HepG2 (cell line): ENCODE measurements at regions not wholly inside any gene's neighbourhood (a gene's known extent, or its start where the extent isn't known, plus 50 kb on each side); places are given as distances from the start of the nearest gene placed in this dataset.

ENCODE experiments used
- ATF7-NPFF ChIP-seq: sonication (generic); formaldehyde crosslinking; IDR thresholded peaks from 2 replicates; pipeline ENCODE4 v1.8.1; 2023; ENCODE audit warnings: mild to moderate bottlenecking, low read depth, missing genetic modification reagents, moderate library complexity
- BORCS8-MEF2B ChIP-seq: sonication (generic); formaldehyde crosslinking; IDR thresholded peaks from 2 replicates; pipeline ENCODE4 v1.8.0; 2022; ENCODE audit warnings: mild to moderate bottlenecking, missing genetic modification reagents
- CENPT ChIP-seq: sonication (generic); formaldehyde crosslinking; IDR thresholded peaks from 2 replicates; pipeline ENCODE4 v1.8.0; 2022; ENCODE audit warnings: low read depth, mild to moderate bottlenecking, moderate library complexity, missing genetic modification reagents
- GPN1 ChIP-seq: sonication (generic); formaldehyde crosslinking; IDR thresholded peaks from 2 replicates; pipeline ENCODE4 v1.5.1; 2020; ENCODE audit warnings: missing genetic modification reagents, borderline replicate concordance
- HES4 ChIP-seq: sonication (generic); formaldehyde crosslinking; IDR thresholded peaks from 2 replicates; pipeline ENCODE4 v1.9.0; 2021; ENCODE audit warnings: mild to moderate bottlenecking, missing genetic modification reagents, borderline replicate concordance
- KAT2B ChIP-seq: fragments of 150-350 bp; IDR thresholded peaks from 2 replicates; pipeline ENCODE4 v1.6.1; 2014; ENCODE audit warnings: low read depth, low read length, borderline replicate concordance
- LCORL ChIP-seq, 2 experiments: fragments of 450-650 bp in 1 of 2; sonication (generic) in 1 of 2; formaldehyde crosslinking in 1 of 2; IDR thresholded peaks; 2 replicates each; pipeline versions ENCODE4 v1.5.0 to v1.6.1; 2017 to 2020; ENCODE audit warnings: antibody characterized with exemption in 1 of 2, missing genetic modification reagents in 1 of 2
- PCBP2 ChIP-seq: fragments of 200-400 bp; formaldehyde crosslinking; optimal IDR thresholded peaks from 2 replicates; pipeline ENCODE3; 2018; ENCODE audit warnings: low read length, low read depth; ENCODE audit not compliant: poor library complexity, severe bottlenecking
- PITX1 ChIP-seq: sonication (generic); formaldehyde crosslinking; IDR thresholded peaks from 2 replicates; pipeline ENCODE4 v1.5.1; 2020; ENCODE audit warnings: mild to moderate bottlenecking, missing genetic modification reagents
- TCF7 ChIP-seq: sonication (generic); IDR thresholded peaks from 2 replicates; pipeline ENCODE4 v1.6.1; 2016; ENCODE audit warnings: antibody characterized with exemption, low read depth
- TP53 ChIP-seq: sonication (generic); formaldehyde crosslinking; conservative IDR thresholded peaks from 2 replicates; pipeline ENCODE4 v1.4.0; 2020; ENCODE audit warnings: missing genetic modification reagents
- ZBTB7B ChIP-seq: sonication (generic); formaldehyde crosslinking; IDR thresholded peaks from 2 replicates; pipeline ENCODE4 v1.4.0; 2020; ENCODE audit warnings: missing genetic modification reagents
- ZFP36L1 ChIP-seq: sonication (generic); formaldehyde crosslinking; IDR thresholded peaks from 2 replicates; pipeline ENCODE4 v1.8.0; 2022; ENCODE audit warnings: mild to moderate bottlenecking, missing genetic modification reagents, moderate library complexity
- ZMYM2 ChIP-seq: sonication (generic); formaldehyde crosslinking; IDR thresholded peaks from 2 replicates; pipeline ENCODE4 v1.8.0; 2022; ENCODE audit warnings: mild to moderate bottlenecking, missing genetic modification reagents
- ZNF207 ChIP-seq: fragments of 450-650 bp; IDR thresholded peaks from 2 replicates; pipeline ENCODE4 v1.6.1; 2016; ENCODE audit warnings: antibody characterized with exemption, borderline replicate concordance
- ZNF703 ChIP-seq: sonication (generic); formaldehyde crosslinking; IDR thresholded peaks from 2 replicates; pipeline ENCODE4 v1.5.1; 2020; ENCODE audit warnings: missing genetic modification reagents, mild to moderate bottlenecking, moderate library complexity, borderline replicate concordance
- ZNF713 ChIP-seq: sonication (generic); formaldehyde crosslinking; IDR thresholded peaks from 2 replicates; pipeline ENCODE4 v1.4.0; 2020; ENCODE audit warnings: mild to moderate bottlenecking, missing genetic modification reagents
- ZNF768 ChIP-seq: sonication (generic); formaldehyde crosslinking; IDR thresholded peaks from 2 replicates; pipeline ENCODE4 v1.4.0; 2020; ENCODE audit warnings: missing genetic modification reagents
- TF ChIP-seq, protein P1 (sequence below): sonication (generic); formaldehyde crosslinking; IDR thresholded peaks from 2 replicates; pipeline ENCODE4 v1.4.0; 2020; ENCODE audit warnings: missing genetic modification reagents, mild to moderate bottlenecking, borderline replicate concordance
- TF ChIP-seq, protein P2 (sequence below): sonication (generic); IDR thresholded peaks from 2 replicates; pipeline ENCODE4 v1.6.1; 2016; ENCODE audit warnings: low read depth, borderline replicate concordance
- TF ChIP-seq, protein P3 (sequence below): sonication (generic); formaldehyde crosslinking; IDR thresholded peaks from 2 replicates; pipeline ENCODE4 v1.4.0; 2020; ENCODE audit warnings: missing genetic modification reagents, mild to moderate bottlenecking, borderline replicate concordance
- TF ChIP-seq, protein P4 (sequence below): sonication (generic); formaldehyde crosslinking; IDR thresholded peaks from 2 replicates; pipeline ENCODE4 v1.8.1; 2023; ENCODE audit warnings: mild to moderate bottlenecking, missing genetic modification reagents

DNA sequence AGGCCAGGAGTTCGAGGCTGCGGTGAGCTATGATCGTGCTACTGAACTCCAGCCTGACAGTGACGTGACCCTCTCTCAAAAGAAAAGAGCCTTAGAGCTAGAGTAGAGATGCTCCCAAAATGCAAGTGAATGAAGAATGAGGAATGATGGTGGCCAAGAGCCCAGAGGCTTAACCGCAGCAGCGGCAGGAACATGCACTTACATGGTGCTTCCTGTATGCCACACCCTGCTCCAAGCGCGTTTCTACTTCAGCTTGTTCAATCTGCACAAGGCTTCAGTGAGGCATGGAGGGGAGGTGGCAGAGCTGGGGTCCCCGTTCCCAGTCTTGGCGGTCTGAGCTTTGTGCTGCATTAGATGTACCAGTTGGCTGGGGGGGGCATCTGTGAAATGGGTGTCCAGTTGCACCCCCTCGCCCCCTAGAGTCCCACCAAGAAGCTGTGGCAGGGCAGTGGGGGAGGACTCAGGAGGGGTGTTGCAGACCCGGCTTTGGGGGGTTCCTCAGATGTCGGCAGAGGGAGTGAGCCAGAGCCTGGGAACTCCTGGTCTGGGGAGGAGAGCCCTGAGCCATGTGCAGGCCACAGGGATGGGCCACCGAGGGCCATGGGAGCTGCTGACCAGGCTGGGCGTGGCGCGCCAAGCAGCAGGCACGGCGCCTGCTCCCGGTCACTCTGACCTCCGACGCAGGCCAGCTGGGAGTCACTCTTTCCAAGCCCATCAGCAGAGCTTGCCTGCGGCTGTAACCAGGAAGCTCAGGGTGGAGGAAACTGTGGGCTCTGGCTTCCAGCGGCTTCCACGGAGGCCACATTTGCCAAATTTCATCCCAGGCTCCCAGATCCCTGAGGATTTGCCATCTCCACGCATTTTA, 260.1 kb downstream of the PARN start (continued):
- no peak for TF ChIP-seq PCBP2
- no peak for TF ChIP-seq TCF7
- TF ChIP-seq, protein P1, sequence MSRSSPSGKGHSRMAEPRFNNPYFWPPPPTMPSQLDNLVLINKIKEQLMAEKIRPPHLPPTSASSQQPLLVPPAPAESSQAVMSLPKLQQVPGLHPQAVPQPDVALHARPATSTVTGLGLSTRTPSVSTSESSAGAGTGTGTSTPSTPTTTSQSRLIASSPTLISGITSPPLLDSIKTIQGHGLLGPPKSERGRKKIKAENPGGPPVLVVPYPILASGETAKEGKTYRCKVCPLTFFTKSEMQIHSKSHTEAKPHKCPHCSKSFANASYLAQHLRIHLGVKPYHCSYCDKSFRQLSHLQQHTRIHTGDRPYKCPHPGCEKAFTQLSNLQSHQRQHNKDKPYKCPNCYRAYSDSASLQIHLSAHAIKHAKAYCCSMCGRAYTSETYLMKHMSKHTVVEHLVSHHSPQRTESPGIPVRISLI, result no peak
- TF ChIP-seq, protein P2, sequence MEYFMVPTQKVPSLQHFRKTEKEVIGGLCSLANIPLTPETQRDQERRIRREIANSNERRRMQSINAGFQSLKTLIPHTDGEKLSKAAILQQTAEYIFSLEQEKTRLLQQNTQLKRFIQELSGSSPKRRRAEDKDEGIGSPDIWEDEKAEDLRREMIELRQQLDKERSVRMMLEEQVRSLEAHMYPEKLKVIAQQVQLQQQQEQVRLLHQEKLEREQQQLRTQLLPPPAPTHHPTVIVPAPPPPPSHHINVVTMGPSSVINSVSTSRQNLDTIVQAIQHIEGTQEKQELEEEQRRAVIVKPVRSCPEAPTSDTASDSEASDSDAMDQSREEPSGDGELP, result no peak
- TF ChIP-seq BORCS8-MEF2B (CRISPR knock-in tag), result no peak
- no peak for TF ChIP-seq HES4 (CRISPR knock-in tag)
- no peak for TF ChIP-seq LCORL (IDR thresholded peaks at IDR 0.05)
- no peak for TF ChIP-seq LCORL (CRISPR knock-in tag; IDR thresholded peaks at IDR 0.05)
- TF ChIP-seq PITX1 (CRISPR knock-in tag), result 0 out of 2 replicates have a peak, but pooled peaks have one; percentile 27
- no peak for TF ChIP-seq ZNF703 (CRISPR knock-in tag)
- no peak for TF ChIP-seq ZFP36L1
- TF ChIP-seq, protein P3, sequence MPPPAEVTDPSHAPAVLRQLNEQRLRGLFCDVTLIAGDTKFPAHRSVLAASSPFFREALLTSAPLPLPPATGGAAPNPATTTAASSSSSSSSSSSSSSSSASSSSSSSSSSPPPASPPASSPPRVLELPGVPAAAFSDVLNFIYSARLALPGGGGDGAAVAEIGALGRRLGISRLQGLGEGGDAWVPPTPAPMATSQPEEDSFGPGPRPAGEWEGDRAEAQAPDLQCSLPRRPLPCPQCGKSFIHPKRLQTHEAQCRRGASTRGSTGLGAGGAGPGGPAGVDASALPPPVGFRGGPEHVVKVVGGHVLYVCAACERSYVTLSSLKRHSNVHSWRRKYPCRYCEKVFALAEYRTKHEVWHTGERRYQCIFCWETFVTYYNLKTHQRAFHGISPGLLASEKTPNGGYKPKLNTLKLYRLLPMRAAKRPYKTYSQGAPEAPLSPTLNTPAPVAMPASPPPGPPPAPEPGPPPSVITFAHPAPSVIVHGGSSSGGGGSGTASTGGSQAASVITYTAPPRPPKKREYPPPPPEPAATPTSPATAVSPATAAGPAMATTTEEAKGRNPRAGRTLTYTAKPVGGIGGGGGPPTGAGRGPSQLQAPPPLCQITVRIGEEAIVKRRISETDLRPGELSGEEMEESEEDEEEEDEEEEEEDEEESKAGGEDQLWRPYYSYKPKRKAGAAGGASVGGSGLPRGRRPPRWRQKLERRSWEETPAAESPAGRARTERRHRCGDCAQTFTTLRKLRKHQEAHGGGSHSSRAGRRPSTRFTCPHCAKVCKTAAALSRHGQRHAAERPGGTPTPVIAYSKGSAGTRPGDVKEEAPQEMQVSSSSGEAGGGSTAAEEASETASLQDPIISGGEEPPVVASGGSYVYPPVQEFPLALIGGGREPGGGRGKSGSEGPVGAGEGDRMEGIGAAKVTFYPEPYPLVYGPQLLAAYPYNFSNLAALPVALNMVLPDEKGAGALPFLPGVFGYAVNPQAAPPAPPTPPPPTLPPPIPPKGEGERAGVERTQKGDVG, result 0 out of 2 replicates have a peak, but pooled peaks have one; percentile 23
- no peak for TF ChIP-seq KAT2B
- TF ChIP-seq GPN1 (CRISPR knock-in tag), result no peak
- TF ChIP-seq, protein P4, sequence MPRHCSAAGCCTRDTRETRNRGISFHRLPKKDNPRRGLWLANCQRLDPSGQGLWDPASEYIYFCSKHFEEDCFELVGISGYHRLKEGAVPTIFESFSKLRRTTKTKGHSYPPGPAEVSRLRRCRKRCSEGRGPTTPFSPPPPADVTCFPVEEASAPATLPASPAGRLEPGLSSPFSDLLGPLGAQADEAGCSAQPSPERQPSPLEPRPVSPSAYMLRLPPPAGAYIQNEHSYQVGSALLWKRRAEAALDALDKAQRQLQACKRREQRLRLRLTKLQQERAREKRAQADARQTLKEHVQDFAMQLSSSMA (CRISPR knock-in tag), result no peak
- TF ChIP-seq CENPT, result no peak
- no peak for TF ChIP-seq TP53 (CRISPR knock-in tag)
- no peak for TF ChIP-seq ZBTB7B
- no peak for TF ChIP-seq ZMYM2 (CRISPR knock-in tag)
- no peak for TF ChIP-seq ZNF713 (CRISPR knock-in tag)
- TF ChIP-seq ZNF207, result no peak
- peak; percentile 46; the same call in 1 of the 2 replicates for TF ChIP-seq ZNF768 (CRISPR knock-in tag)
- peak; percentile 23; the same call in 1 of the 2 replicates for TF ChIP-seq ATF7-NPFF (CRISPR knock-in tag)
